Astrocyte of the cerebellum (primary cell): ENCODE measurements at regions not wholly inside any gene's neighbourhood (a gene's known extent, or its start where the extent isn't known, plus 50 kb on each side); places are given as distances from the start of the nearest gene placed in this dataset.

Experiments
- DNase-seq: peaks from one replicate; pipeline ENCODE4 v3.0.0-alpha.2; 2011; ENCODE audit warnings: low read depth
- H3K4me3 ChIP-seq: 2 replicates; pipeline ENCODE4 v1.5.1; 2011; ENCODE audit warnings: mild to moderate bottlenecking, low read depth, low read length, moderate library complexity
- CTCF ChIP-seq: IDR thresholded peaks from 2 replicates; pipeline ENCODE4 v1.5.1; 2012; ENCODE audit warnings: low read length, low read depth, moderate library complexity, mild to moderate bottlenecking; ENCODE audit errors: missing control alignments
- in situ Hi-C: cut with HindIII; loops from 2 replicates; pipeline ENCODE4 v1.10.0; 2017; ENCODE audit warnings: low sequenced_read_pairs

GRCh38 chr6:1538369-1538768, 71.3 kb upstream of the FOXC1 start:
- no peak for TF ChIP-seq CTCF
- in situ Hi-C loops, result no loop called here
- no peak for DNase-seq
- no peak overlapping the region for H3K4me3 ChIP-seq

- TF ChIP-seq CTCF, result no peak
- in situ Hi-C loops, result no loop called here
- DNase-seq, result no peak
- H3K4me3 ChIP-seq, result no peak overlapping the region
Observed at GRCh38 chr6:1538810-1539478, 70.8 kb upstream of the FOXC1 start.

DNA sequence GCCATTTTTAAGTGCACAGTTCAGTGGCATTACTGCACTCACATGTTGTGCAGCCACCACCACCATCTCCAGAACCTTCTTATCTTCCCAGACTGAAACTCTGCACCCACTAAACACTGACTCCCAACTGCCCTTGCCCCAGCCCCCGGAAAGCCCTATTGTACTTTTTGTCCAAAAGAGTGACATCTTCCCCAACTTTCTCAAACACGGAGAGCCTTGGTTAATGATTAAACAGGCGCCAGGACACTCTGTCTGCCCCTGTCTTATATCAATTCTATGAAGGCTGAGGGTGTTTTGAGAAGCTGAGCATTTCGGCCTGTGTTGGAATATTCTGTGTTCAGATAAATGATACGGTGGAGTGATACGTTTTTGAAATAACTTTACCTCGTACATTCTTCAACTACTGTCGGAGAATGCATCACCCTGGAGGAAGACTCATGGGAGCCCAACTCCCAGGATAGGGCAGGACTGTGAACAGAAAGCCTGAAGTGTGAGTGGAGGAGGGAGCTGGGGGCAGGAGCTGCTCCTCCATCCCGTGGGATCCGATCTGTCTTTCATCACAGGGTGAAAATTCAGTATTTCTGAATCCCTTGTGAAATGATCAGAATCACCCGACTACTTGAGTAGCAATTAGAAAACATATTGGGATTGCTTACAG, 68.7 kb upstream of the FOXC1 start:
- H3K4me3 ChIP-seq, result no peak overlapping the region
- DNase-seq, result no peak
- no peak for TF ChIP-seq CTCF
- in situ Hi-C loops, result no loop called here

DNA sequence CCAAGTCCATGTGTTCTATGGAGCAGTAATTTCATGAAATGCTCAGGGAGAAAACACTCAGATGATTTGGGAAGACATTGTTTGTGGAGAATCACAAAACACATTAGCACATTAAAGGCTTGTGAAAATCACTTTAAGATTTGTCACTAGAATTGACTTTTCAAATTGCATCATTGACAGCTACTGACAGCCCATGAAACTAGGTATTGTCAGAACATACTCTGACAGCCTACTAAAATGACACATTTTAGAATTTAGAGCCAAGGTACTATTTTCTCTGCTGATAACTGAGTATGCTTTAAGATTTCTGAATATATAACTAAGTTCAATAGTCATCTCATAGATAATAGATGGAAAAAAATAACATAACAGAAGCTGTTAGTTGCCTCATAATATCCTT, 67.4 kb upstream of the FOXC1 start:
- in situ Hi-C loops, result no loop called here
- H3K4me3 ChIP-seq, result no peak overlapping the region
- TF ChIP-seq CTCF, result no peak
- DNase-seq, result no peak

DNA sequence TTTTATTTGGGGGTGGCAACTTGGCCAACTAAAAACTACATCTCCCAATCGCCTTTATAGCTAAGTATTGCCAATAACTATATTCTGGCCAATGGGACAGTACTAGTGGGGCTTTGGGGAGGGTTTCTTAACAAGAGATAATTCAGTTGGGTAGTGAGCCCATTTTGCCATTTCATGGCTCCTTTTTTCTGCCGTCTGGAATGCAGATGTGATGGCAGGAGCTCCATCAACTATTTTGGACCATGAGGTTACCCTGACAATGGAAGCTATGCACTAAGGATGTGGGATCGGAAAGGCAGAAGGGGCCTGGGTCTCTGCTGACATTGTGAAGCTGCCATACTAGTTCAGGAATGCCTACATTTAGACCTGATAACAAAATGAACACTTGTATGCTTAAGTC, 67.0 kb upstream of the FOXC1 start:
- DNase-seq, result no peak
- H3K4me3 ChIP-seq, result no peak overlapping the region
- in situ Hi-C loops, result no loop called here
- TF ChIP-seq CTCF, result no peak

GRCh38 chr6:1544000-1544399, 65.7 kb upstream of the FOXC1 start:
- TF ChIP-seq CTCF, result no peak
- no peak for DNase-seq
- in situ Hi-C loops, result no loop called here
- no peak overlapping the region for H3K4me3 ChIP-seq
